NOMO-1 treated with dmso at 0.1 percent for 144 hours (cell line): ENCODE measurements at regions not wholly inside any gene's neighbourhood (a gene's known extent, or its start where the extent isn't known, plus 50 kb on each side); places are given as distances from the start of the nearest gene placed in this dataset.

Experiments
- DNase-seq: peaks from one replicate; lab custom pipeline; 2025; ENCODE audit not compliant: unreplicated experiment; lab: John Stamatoyannopoulos, UW

DNA sequence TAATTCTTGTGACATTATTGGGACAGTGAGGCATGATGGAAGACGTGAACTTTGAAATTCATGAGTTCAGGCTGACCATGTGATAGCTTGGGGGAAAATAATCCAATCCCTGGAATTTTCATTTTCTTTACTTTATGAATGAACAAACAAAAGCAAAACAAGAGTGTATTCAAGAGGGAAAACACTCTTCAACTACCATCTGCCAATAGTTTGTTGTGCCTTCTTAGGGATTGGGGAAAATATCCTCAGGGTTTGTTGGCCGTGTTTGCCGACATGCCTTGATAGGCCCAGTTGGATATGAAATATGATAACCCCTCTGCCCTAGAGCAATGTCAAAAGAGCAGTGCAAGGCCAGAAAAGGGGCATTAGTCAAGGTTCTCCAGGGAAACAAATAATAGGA, 80.8 kb upstream of the CLNK start:
- DNase-seq: no peak

DNA sequence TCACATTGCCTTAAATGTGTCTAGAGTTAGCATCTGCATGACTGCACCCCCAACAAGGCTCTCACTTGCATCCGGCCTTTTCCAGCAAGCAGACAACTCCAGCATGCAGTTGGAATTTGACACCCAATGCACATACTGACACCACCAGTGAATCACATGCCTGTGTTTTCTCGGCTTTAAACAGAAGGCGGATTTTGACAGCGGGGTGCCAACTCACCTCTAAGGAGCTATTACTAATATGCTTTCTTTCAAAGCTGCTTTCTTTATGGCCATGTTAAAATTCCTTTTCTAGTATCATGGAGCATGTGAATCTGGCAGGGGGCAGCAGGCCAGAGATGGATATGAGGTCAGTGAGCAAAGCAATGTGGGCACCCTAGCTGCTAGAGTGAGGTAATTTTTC, 78.0 kb upstream of the CLNK start:
- DNase-seq: no peak

DNA sequence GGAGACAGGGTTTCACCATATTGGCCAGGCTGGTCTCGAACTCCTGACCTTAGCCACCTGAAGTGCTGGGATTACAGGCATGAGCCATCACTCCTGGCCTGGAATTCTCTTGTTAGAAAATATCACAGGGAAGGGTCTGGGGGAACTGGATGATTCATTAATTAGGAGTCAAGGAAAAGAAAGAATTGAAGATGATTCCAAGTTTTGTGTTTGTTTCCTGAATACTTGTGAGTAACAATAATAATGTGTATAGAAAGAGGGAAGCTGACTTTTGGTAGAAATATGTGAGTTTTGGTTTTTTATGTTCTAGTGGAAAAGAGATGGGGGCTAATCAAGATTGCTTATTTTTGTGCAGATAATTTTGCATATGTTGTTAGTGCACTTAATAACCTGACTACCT, 77.3 kb upstream of the CLNK start:
- no peak for DNase-seq

DNA sequence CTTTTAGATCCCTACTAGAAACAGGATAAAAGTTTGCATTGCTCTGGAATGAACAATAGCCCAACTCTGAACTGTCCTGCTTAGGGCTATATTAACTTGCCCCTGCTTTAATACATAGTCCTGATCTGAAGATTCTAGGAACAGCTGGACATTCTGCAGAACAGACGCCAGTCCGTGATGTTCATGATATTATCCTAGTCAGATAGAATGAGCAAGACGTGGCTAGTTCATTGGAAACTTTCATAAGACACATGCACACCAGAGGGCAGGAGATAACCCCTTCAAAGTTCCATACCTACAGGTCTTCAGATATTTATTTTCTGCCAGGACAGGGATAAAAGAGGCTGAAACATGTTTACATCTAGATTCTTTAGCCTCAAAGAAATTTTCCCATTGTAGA, 75.5 kb upstream of the CLNK start:
- DNase-seq: no peak

DNA sequence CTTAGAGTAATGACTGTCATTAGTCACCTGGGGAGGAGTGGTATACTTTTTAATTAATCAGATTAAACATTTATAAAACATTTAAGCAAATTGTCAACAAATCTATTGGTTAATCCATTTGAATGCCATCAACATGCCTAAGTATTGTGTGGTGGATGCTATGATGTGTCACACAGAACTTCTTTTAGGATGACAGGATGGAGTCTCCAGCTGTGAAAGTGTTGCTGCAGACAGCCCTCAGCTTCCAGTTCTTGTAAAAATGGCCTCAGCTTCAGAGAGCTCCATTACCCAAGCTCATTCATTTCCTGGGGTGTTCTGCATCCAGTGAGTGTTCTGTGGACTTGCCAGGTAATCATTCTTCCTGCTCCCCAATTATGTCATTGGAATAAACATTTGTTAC, 74.3 kb upstream of the CLNK start:
- no peak for DNase-seq

DNA sequence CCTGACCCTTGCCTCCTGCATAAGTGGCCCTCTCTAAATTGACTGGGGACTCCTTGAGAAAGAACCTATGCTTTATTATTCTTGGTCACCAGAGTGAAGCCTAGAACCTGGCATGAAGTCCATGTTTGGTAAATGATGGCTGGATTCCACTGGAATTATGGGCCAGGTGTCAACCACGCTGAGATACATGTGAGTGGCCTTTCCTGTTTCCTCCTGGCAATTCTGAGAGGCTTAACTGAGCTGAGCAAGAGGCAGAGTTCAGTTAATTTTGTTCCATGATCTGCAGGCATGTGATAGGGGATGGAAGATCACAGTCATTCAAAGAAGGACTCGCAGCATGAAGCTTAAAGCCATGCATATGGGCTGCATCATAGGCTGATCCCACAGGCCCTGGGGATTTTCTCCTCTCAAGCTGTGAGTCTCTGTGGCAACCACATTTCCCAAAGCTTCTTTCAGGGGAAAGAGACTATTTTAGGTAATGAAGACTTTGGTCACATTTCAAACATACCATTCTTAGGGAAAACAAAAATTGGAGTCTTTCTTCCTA, 69.4 kb upstream of the CLNK start:
- DNase-seq: no peak

DNA sequence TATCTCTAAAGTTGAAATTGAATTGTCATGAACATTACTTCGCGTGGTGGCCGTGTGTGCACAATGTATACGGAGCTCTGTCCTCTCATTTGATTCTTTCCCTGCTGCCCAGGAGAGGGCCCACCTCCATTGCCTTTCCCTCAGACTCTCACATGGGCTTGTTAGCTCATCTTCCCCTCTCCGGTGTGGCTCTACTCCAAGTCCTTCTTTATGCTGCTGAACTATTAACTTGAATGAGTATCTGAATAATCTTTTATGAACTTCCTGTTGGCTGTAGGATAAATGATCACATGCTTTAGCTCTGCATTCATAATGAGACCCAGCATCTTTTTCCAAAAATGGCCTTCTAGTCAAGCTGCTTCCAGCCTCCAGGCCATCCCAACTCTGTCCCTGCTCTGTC, 68.8 kb upstream of the CLNK start:
- DNase-seq: no peak

DNA sequence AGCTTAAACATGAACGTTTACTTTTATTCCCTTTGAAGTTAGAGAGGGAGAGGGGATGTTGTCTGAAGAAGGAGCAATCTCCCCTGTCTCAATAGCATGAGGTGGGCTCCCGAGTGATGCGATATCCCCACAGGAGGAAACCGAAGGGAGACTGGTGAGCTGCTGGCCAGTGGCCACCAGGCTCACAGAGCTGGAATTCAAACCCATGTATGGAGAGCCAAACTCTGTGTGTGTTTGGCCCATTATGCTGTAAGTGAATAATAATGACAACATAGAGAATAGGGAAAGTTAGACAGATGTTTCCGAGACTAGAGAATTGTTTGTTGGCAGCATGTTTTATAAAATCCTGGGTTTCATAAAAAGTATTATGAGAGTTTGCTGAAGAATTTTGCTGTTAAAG, 66.1 kb upstream of the CLNK start:
- DNase-seq: no peak

DNA sequence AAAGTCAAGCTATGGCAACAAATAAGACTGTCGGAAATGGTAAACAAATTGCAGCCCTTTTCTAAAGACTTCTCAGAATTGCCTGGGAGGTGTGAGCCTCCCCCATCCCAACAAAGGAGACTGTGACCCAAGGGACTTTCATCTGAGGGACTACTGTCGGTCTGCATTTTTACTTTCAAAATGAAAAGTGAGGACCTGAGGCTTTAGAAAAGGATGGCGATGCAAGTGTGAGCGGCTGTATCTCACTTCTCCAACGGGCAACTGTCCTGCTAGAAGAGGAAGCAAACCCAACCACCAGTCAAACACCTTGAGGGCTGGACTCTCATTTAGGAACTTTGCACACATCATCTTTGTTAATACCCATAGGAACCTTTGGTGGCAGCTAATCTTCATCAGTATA, 62.6 kb upstream of the CLNK start:
- DNase-seq: no peak

DNA sequence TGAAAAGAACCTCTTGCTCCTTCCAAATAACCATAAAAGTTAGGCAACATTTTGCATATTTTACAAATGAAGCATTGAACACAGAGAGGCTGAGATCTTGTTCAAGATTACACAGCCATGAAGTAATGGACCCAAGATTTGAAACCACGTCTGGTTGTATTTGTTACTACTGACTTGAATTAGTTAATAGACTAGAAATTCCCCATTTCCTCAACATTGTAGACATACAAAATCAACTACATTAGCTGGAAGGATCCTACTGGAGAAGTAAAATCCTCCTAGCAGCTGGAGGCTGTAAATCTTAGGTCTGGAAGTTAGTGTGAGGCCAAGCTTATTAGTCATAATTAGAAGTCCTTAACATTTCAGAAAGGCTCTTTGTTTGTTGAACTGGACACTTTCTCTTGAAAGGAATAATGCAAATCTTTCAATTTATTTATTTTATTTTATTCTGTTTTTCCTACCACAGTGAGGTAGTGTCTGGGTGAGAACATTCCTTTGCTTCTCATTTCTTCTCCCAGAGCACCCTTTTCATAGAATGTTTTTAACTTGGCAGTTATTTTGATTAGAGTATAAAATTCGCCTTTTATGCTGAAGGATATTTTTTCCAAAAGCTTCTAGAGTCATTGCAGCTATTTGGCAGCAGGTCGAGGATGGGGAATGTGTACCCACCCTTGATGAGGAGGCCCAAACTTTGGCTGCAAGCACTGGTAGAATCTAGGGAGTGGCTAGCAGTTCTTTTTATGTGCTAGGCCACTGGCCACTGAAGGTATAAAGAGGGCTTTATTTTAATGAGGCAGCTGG, 62.0 kb upstream of the CLNK start:
- DNase-seq: no peak

DNA sequence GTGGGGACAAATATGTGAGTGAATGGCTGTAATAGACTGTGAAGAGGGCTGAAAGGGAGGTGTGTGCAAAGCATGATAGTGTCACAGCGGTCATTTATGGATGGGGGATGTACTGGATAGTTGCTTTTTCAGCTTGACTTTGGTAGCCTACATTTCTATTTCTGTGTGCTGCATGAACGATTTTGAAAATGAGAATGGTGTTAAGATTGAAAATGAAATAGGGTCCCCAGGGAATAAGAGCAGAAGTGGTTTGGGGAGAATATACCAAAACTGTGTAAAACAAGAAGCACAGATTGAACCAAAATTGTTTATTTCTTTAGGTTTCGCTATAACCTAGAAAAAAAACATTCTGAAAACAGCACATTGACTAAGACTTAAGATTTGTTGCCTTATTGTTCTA, 58.8 kb upstream of the CLNK start:
- DNase-seq: no peak

DNA sequence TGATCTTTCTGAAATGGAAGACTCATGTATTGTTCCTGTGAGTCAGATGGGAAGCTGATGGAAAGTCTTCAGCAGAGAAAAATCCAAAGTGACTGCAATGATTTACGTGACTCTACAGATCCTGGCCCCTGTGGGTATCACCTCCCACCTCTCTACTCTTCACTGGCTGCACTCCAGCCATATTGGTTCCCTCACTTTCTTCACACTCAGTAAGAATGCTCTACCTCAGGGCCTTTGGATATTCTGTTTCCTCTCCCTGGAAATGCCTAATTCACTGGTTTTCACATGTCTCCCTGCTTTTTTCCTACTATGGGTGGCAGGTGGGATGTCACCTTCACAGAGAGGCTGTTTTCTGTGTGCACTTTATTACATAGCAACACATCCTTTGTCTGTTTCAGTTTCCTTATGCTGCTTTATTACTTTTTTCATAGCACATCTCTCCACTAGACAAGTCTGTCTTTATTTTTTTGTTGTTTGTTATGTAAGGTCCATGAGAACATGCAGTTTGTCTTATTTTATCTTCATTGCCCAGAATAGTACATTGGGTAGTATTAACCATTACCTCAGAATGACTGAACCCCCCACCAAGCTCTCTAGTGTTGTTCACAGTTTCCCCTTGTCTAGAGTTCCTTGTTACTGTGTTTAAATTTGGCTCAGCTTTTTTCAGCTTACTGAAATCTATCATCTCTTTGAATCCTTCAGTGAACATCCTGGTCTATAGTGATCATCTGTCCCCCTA, 57.6 kb upstream of the CLNK start:
- no peak for DNase-seq

DNA sequence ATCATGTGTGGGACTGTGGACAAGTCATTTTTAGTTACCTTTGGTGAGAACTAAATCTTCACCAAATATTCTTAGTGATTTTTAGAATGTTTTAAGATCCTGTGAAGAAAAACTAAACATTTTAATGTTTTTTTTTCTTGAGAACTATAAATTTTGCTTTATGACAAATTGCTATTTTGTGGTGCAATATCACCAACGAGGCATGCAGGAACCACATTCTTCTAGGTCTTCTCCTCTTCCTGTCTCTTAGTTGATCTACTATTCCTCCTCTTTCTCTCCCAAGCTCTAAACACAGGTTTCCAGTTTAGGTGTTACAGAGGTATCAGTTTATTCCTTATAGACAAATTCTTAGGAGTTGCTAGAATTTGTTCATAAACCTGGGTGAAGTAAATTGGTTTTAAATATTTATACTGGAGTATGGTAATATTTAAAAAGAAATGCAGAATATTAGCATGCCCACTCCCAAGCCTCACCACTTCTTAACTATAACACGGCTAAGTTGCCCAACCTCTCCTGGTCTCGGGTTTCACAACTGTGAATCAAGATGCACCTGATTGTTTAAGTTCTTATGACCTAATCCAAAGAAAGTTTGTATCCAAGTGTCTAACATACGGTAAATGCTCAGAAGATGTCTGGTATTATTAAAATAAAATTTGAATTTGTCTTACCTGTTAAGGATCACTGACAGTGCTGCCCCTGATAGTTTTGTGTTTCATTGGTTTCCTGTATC, 56.5 kb upstream of the CLNK start:
- DNase-seq: no peak

DNA sequence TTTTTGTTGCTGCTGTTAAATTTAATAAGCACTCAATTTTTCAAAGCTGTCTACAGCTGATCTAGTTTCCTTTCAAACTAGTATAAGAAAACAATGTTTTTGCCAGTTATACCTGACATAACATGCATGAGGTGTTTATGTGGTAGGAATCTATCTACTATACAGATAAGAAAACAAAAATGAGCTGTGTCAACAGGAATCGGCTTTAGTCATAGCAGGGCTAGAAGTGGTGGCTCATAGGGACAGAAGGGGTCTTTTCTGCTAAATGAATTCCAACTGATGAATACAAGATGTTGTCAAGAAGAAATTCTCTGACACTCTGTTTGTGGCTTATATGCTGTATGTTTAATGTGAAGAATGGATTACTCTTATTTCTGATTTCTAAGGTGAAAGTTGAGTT, 55.7 kb upstream of the CLNK start:
- DNase-seq: no peak

DNA sequence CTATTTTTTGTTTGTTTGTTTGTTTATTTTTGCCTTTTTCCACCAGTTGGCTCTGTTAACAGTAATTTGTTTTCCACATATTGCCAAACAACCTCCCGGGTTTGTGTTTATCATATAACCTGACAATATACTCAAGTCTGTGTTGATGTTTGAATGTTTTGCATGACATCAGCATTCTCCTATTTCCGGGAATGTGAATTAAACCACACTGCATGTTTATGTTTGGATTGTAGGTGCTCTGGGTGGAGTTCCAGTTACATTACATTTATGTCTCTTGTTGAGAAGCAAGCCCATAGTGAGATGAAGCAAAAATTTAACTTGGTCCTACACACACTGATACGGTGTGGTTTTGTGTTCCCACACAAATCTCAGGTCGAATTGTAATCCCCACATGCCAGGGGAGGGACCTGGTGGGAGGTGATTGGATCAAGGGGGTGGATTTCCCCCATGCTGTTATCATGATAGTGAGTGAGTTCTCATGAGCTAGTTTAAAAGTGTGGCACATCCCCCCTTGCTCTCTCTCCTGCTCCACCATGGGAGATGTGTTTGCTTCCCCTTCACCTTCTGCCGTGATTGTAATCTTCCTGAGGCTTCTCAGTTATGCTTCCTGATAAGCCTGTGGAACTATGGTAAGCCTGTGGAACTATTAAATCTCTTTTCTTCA, 54.4 kb upstream of the CLNK start:
- no peak for DNase-seq

DNA sequence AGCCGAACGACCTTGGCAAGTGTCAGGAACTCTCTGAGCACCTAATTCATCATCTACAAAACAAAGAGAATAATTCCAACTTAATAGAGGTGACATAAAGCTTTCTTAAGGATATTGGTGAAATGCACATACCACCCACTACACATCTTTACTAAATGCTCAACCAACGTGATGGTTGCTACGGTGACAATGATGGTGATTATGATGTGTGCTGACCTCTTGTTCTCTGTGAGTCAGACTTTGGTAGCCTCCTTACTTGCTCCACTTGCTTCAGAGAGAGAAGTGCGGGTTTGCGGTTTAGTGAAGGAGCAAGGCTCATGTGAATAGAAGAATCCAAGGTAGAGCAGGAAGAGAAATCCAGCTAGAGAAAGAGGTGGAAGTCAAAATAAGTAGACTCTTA, 52.8 kb upstream of the CLNK start:
- no peak for DNase-seq

DNA sequence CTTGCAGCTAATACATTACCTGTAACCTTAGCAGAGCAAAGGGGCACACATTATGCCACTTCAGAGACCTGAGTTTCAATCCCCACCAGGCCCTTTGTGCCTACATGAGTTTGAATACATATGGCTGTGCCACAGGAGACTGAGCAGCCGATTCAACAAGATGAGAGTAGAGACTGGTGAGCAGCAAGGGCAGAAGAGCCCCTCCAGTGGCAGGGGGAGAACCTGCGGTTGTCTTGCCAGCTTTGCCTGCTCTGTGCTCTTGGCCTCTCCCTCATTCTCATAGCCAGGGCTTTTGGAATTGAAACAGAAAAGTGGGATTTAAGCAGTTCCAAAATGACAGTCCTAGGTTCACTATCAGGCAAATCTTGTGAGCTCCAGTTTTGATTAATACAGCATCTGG, 52.3 kb upstream of the CLNK start:
- no peak for DNase-seq

DNA sequence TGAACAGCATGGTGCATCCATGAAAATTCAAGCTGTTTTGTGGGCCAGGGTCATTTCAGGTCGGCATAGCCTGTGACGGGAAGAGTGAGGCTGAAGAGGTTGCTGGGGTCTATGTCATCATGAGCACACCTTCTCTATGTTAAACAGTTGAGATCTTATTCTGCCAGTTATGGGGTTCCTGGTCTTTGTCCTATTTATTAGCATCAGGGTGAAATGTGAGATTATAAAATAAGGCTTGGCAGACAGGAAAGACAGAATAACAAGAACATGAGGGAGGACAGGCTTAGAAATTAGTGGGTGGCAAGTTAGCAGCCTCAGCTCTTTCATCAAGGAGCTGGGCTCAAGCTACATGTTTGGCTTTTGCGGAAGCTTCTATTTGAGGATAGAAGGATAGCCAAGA, 51.7 kb upstream of the CLNK start:
- no peak for DNase-seq

DNA sequence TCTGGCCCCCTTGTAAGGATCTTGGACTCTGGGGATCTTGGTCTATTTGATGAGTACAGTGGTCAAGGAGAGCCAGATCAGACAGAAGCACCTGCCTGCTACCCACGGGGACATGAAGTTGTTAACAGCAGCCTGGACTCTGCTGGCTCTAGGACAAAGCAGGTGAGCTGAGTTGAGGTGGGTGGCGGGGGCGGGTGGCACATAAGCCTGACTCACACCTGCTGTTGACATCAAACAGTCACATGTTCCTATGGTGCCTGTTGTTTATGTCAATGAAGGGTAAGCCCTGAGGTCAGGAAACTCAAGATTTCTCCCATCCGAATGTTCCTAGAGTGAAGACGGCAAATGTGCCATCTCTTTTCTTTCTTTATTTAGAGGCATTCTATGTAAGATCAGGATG, 50.1 kb upstream of the CLNK start:
- no peak for DNase-seq
